ENCODE measurements at regions not wholly inside any gene's neighbourhood (a gene's known extent, or its start where the extent isn't known, plus 50 kb on each side); places are given as distances from the start of the nearest gene placed in this dataset.

DNA sequence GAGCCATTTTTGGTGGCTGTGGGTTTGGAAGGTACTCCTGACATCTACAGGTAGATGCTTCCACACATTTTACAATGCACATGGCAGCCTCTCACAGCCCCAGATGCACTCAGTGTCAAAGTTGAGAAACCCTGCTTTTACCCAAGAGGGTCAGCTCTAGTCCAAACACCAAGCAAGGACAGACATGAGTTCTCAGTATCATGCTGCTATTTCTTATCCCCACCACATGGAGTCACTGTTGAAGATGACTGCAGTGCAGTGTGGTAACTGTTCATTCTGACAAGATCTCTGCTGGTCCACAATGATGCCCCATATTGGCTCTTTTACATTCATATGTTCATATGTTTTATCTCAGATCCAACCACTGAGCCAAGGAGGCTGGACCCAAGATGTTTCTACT lies 50.5 kb upstream of the SALL1 start:
- no peak for TF ChIP-seq POLR2A (IDR thresholded peaks at IDR 0.05; ENCODE audit: borderline replicate concordance, extremely low read depth, insufficient read depth, insufficient read length)
- TF ChIP-seq, protein P1, sequence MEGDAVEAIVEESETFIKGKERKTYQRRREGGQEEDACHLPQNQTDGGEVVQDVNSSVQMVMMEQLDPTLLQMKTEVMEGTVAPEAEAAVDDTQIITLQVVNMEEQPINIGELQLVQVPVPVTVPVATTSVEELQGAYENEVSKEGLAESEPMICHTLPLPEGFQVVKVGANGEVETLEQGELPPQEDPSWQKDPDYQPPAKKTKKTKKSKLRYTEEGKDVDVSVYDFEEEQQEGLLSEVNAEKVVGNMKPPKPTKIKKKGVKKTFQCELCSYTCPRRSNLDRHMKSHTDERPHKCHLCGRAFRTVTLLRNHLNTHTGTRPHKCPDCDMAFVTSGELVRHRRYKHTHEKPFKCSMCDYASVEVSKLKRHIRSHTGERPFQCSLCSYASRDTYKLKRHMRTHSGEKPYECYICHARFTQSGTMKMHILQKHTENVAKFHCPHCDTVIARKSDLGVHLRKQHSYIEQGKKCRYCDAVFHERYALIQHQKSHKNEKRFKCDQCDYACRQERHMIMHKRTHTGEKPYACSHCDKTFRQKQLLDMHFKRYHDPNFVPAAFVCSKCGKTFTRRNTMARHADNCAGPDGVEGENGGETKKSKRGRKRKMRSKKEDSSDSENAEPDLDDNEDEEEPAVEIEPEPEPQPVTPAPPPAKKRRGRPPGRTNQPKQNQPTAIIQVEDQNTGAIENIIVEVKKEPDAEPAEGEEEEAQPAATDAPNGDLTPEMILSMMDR (IDR thresholded peaks at IDR 0.05 in 2 of 3, conservative IDR thresholded peaks at IDR 0.05 in 1 of 3; ENCODE audit: borderline replicate concordance in 1 of 3, insufficient read depth in 1 of 3, low read depth in 2 of 3, low read length in 2 of 3) = peak in 1 of 3 experiments; percentile 13; a peak in 1 of 6 replicates
- TF ChIP-seq RAD21 (IDR thresholded peaks at IDR 0.05; ENCODE audit: low read depth) = no peak
- no peak for TF ChIP-seq ZFX (IDR thresholded peaks at IDR 0.05)
- TF ChIP-seq SIN3A (IDR thresholded peaks at IDR 0.05; ENCODE audit: low read depth) = no peak
- no peak for TF ChIP-seq YY1 (IDR thresholded peaks at IDR 0.05; ENCODE audit: extremely low read depth, insufficient replicate concordance, low read depth, low read length)
- no peak for TF ChIP-seq EGR1 (IDR thresholded peaks at IDR 0.05; ENCODE audit: low read depth)
- TF ChIP-seq ELF1 (IDR thresholded peaks at IDR 0.05; ENCODE audit: borderline replicate concordance, low read depth) = no peak
- TF ChIP-seq POLR2AphosphoS5 (IDR thresholded peaks at IDR 0.05; ENCODE audit: low read depth, low read length) = no peak
- TF ChIP-seq SP1 (IDR thresholded peaks at IDR 0.05; ENCODE audit: low read depth) = no peak
- no peak for TF ChIP-seq EZH2phosphoT487 (IDR thresholded peaks at IDR 0.05; ENCODE audit: borderline replicate concordance)
- no peak for TF ChIP-seq EZH2 (IDR thresholded peaks at IDR 0.05)
